RWPE1 (cell line): ENCODE measurements at regions not wholly inside any gene's neighbourhood (a gene's known extent, or its start where the extent isn't known, plus 50 kb on each side); places are given as distances from the start of the nearest gene placed in this dataset.

Source experiments
- CTCF ChIA-PET: fragments of 350-600 bp; sonication (Branson Sonifier 250); formaldehyde crosslinking; extraction: SDS; loops from one replicate; lab custom pipeline; 2021; lab: Yijun Ruan, JAX
- POLR2A ChIA-PET: fragments of 400-600 bp; formaldehyde crosslinking; extraction: SDS; loops from one replicate; lab custom pipeline; 2020; ENCODE audit warnings: antibody characterized with exemption; ENCODE audit not compliant: low non-redundant PET; lab: Yijun Ruan, JAX
- DNase-seq: peaks from one replicate; pipeline ENCODE4 v3.0.0; 2012; ENCODE audit warnings: low spot score
- H3K27ac ChIP-seq: fragments of 450-650 bp; 2 replicates; pipeline ENCODE4 v1.5.1; 2017
- CTCF ChIP-seq: fragments of 450-650 bp; conservative IDR thresholded peaks from 2 replicates; pipeline ENCODE4 v1.5.1; 2017; ENCODE audit warnings: low read depth, mild to moderate bottlenecking

DNA sequence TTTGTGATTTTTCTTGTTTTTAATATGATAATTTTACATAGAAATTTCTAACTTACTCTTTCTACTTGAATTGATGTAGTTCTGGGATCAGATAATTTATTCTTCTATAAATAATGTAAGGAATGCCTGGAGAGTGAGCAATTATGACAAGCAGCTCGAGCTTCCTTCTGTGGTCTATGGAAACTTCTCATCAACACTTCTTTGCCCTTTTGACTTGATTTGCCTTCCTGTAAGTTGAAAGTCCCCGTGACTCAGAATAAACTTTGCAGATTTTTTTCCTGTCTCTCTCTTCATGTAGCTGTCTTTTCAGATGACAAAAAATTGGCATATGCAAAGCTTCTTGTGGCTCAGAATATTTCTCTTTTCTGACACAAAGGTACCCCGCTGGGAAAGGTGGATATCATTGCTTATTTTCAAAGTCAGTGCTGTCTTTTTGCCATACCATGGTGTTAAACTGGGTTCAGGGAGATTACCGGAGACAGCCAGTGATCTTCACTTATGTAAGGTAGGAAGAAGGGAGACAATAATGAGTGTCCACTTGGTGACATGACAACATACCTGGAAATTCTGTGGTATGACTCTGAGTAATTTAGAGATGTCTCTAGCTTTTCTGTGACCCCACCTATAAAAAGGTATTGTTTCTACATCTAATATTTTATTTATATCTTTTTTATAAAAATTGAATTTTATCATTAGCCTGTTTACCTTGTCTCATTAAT is 278.6 kb upstream of the GNPDA2 start:
- ChIA-PET POLR2A (no interaction called here), CTCF (interaction anchor here (0.5 to 0.6 kb wide), 2 partner anchors 30 to 491 kb away, joined by 3 to 7 read pairs; no protein-coding TSS in a partner anchor)
- no peak overlapping the region for H3K27ac ChIP-seq
- no peak for DNase-seq
- no peak for TF ChIP-seq CTCF

GRCh38 chr4:45004326-45004725 is 278.0 kb upstream of the GNPDA2 start:
- no peak overlapping the region for H3K27ac ChIP-seq
- POLR2A ChIA-PET, result no interaction called here
- TF ChIP-seq CTCF, result no peak
- CTCF ChIA-PET, result interaction anchor here (0.5 to 0.6 kb wide), 2 partner anchors 31 to 492 kb away, joined by 3 to 7 read pairs; no protein-coding TSS in a partner anchor
- no peak for DNase-seq

GRCh38 chr4:44996276-44996845 is 270.0 kb upstream of the GNPDA2 start:
- H3K27ac ChIP-seq, result no peak overlapping the region
- no peak for TF ChIP-seq CTCF
- no peak for DNase-seq
- CTCF ChIA-PET, result no interaction called here
- POLR2A ChIA-PET, result no interaction called here

GRCh38 chr4:44988011-44988410 is 261.7 kb upstream of the GNPDA2 start:
- H3K27ac ChIP-seq, result no peak overlapping the region
- TF ChIP-seq CTCF, result no peak
- POLR2A ChIA-PET, result no interaction called here
- CTCF ChIA-PET, result no interaction called here
- no peak for DNase-seq

DNA sequence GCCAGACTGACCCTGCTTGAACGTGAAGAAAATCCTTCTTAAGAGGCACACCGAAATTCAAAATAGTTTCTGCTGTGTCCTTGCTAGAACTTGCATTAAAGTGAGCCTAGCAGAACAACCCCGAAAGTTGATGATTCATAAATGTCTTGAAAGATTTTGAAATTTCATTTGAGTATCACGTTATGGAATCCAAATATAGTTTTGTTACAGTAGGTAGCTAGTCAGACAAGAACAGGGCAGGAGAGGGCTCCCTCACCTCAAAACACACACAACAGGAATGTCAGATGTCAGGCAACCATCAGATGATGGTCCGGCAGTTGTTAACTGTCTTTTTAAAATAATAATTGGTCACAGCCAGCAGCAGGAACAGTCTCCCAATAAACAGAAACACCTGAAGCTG is 259.6 kb upstream of the GNPDA2 start:
- no peak overlapping the region for H3K27ac ChIP-seq
- CTCF ChIA-PET, result no interaction called here
- POLR2A ChIA-PET, result no interaction called here

GRCh38 chr4:44985152-44985551 is 258.8 kb upstream of the GNPDA2 start:
- CTCF ChIA-PET, result no interaction called here
- no peak for TF ChIP-seq CTCF
- H3K27ac ChIP-seq, result no peak overlapping the region
- POLR2A ChIA-PET, result no interaction called here
- DNase-seq, result no peak

More for the DNA sequence above, 259.6 kb upstream of the GNPDA2 start:
- DNase-seq, result no peak
- no peak for TF ChIP-seq CTCF
